ENCODE measurements at regions not wholly inside any gene's neighbourhood (a gene's known extent, or its start where the extent isn't known, plus 50 kb on each side); places are given as distances from the start of the nearest gene placed in this dataset.

DNA sequence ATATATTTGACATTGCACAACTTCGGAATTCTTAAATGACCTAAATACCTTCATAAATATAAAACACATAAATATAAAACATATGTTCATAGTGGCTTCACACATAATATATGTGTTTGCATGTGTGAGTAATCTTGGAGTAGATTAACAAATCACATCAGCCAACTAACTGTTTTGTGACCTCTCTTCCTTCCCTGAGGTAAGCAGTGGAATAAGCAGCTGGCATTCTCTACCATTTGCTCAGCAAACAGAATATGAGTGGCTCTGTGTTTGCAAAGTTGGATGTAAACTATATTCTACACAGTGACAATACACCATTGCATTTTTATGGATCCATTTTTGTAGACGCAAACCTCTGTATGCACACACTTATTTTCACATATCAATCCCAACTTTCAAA is 189.9 kb downstream of the ACER2 start:
- TF ChIP-seq TAF1 (IDR thresholded peaks at IDR 0.05; ENCODE audit: borderline replicate concordance, low read depth, low read length), result no peak
- no peak for TF ChIP-seq POLR2A (IDR thresholded peaks at IDR 0.05; ENCODE audit: low read depth, low read length)
